ENCODE measurements at regions not wholly inside any gene's neighbourhood (a gene's known extent, or its start where the extent isn't known, plus 50 kb on each side); places are given as distances from the start of the nearest gene placed in this dataset.

- H3K4me1 ChIP-seq (ENCODE audit: insufficient read depth, poor library complexity, severe bottlenecking), result no peaks in the 10 kb centered on the region
- H3K4me3 ChIP-seq (ENCODE audit: severe bottlenecking), result no peak overlapping the region
- H3K27me3 ChIP-seq (ENCODE audit: insufficient read depth, poor library complexity, severe bottlenecking), result no peaks in the 10 kb centered on the region
- no peaks in the 10 kb centered on the region for H3K36me3 ChIP-seq (ENCODE audit: low read depth)
- ATAC-seq (ENCODE audit: low read depth) (no peak), DNase-seq (ENCODE audit: low spot score) (no peak)
- H3K9me3 ChIP-seq (ENCODE audit: severe bottlenecking), result no peaks in the 10 kb centered on the region
- no peak for TF ChIP-seq CTCF (IDR thresholded peaks at IDR 0.05; ENCODE audit: poor library complexity, severe bottlenecking)
- no peak overlapping the region for H3K27ac ChIP-seq (ENCODE audit: poor library complexity, severe bottlenecking)
Measured at GRCh38 chr10:2786251-2786650, 281.1 kb upstream of the PFKP start.

- no peaks in the 10 kb centered on the region for H3K4me1 ChIP-seq (ENCODE audit: insufficient read depth, poor library complexity, severe bottlenecking)
- H3K9me3 ChIP-seq (ENCODE audit: severe bottlenecking), result no peaks in the 10 kb centered on the region
- TF ChIP-seq CTCF (IDR thresholded peaks at IDR 0.05; ENCODE audit: poor library complexity, severe bottlenecking), result no peak
- no peaks in the 10 kb centered on the region for H3K36me3 ChIP-seq (ENCODE audit: low read depth)
- no peak overlapping the region for H3K27ac ChIP-seq (ENCODE audit: poor library complexity, severe bottlenecking)
- ATAC-seq (ENCODE audit: low read depth) (no peak), DNase-seq (ENCODE audit: low spot score) (no peak)
- H3K4me3 ChIP-seq (ENCODE audit: severe bottlenecking), result no peak overlapping the region
- peaks cover 5% of the 10 kb centered on the region for H3K27me3 ChIP-seq (ENCODE audit: insufficient read depth, poor library complexity, severe bottlenecking)
Measured at GRCh38 chr10:2784766-2785165, 282.6 kb upstream of the PFKP start.

- DNase-seq (ENCODE audit: low spot score) (no peak), ATAC-seq (ENCODE audit: low read depth) (no peak)
- peaks cover 5% of the 10 kb centered on the region for H3K27me3 ChIP-seq (ENCODE audit: insufficient read depth, poor library complexity, severe bottlenecking)
- H3K36me3 ChIP-seq (ENCODE audit: low read depth), result no peaks in the 10 kb centered on the region
- TF ChIP-seq CTCF (IDR thresholded peaks at IDR 0.05; ENCODE audit: poor library complexity, severe bottlenecking), result no peak
- H3K4me3 ChIP-seq (ENCODE audit: severe bottlenecking), result no peak overlapping the region
- H3K27ac ChIP-seq (ENCODE audit: poor library complexity, severe bottlenecking), result no peak overlapping the region
- H3K4me1 ChIP-seq (ENCODE audit: insufficient read depth, poor library complexity, severe bottlenecking), result no peaks in the 10 kb centered on the region
- H3K9me3 ChIP-seq (ENCODE audit: severe bottlenecking), result no peaks in the 10 kb centered on the region
Measured at GRCh38 chr10:2782950-2783349, 284.4 kb upstream of the PFKP start.

GRCh38 chr10:2782265-2782664 lies 285.1 kb upstream of the PFKP start:
- peaks cover 5% of the 10 kb centered on the region for H3K27me3 ChIP-seq (ENCODE audit: insufficient read depth, poor library complexity, severe bottlenecking)
- no peak overlapping the region for H3K27ac ChIP-seq (ENCODE audit: poor library complexity, severe bottlenecking)
- no peaks in the 10 kb centered on the region for H3K4me1 ChIP-seq (ENCODE audit: insufficient read depth, poor library complexity, severe bottlenecking)
- ATAC-seq (ENCODE audit: low read depth) (no peak), DNase-seq (ENCODE audit: low spot score) (no peak)
- no peaks in the 10 kb centered on the region for H3K36me3 ChIP-seq (ENCODE audit: low read depth)
- no peak overlapping the region for H3K4me3 ChIP-seq (ENCODE audit: severe bottlenecking)
- TF ChIP-seq CTCF (IDR thresholded peaks at IDR 0.05; ENCODE audit: poor library complexity, severe bottlenecking), result no peak
- no peaks in the 10 kb centered on the region for H3K9me3 ChIP-seq (ENCODE audit: severe bottlenecking)

GRCh38 chr10:2777666-2778355 lies 289.5 kb upstream of the PFKP start:
- H3K9me3 ChIP-seq (ENCODE audit: severe bottlenecking), result no peaks in the 10 kb centered on the region
- H3K27ac ChIP-seq (ENCODE audit: poor library complexity, severe bottlenecking), result no peak overlapping the region
- no peaks in the 10 kb centered on the region for H3K4me1 ChIP-seq (ENCODE audit: insufficient read depth, poor library complexity, severe bottlenecking)
- H3K27me3 ChIP-seq (ENCODE audit: insufficient read depth, poor library complexity, severe bottlenecking), result peaks cover 34% of the 10 kb centered on the region
- H3K4me3 ChIP-seq (ENCODE audit: severe bottlenecking), result no peak overlapping the region
- H3K36me3 ChIP-seq (ENCODE audit: low read depth), result no peaks in the 10 kb centered on the region
- ATAC-seq (ENCODE audit: low read depth) (no peak), DNase-seq (ENCODE audit: low spot score) (no peak)
- no peak for TF ChIP-seq CTCF (IDR thresholded peaks at IDR 0.05; ENCODE audit: poor library complexity, severe bottlenecking)

Data from RWPE2 (cell line).